Progenitor cell of endocrine pancreas (in vitro differentiated cells): ENCODE measurements at regions not wholly inside any gene's neighbourhood (a gene's known extent, or its start where the extent isn't known, plus 50 kb on each side); places are given as distances from the start of the nearest gene placed in this dataset.

ENCODE experiments used
- DNase-seq: peaks from one replicate; pipeline ENCODE4 v3.0.0; 2021; ENCODE audit warnings: low spot score; ENCODE audit not compliant: unreplicated experiment
- H3K27ac Mint-ChIP-seq: 2 replicates; pipeline ENCODE4 v1.8.0; 2021; ENCODE audit warnings: mild to moderate bottlenecking, moderate library complexity, mixed read lengths
- H3K27me3 Mint-ChIP-seq: 2 replicates; pipeline ENCODE4 v1.8.0; 2021; ENCODE audit warnings: mixed read lengths
- H3K36me3 Mint-ChIP-seq: 2 replicates; pipeline ENCODE4 v1.8.0; 2022; ENCODE audit warnings: mixed read lengths; ENCODE audit not compliant: insufficient read depth
- H3K4me1 Mint-ChIP-seq: 2 replicates; pipeline ENCODE4 v1.8.0; 2021; ENCODE audit warnings: low read depth, mixed read lengths
- H3K4me3 Mint-ChIP-seq: 2 replicates; pipeline ENCODE4 v1.8.0; 2021; ENCODE audit warnings: low read depth, mild to moderate bottlenecking, moderate library complexity, mixed read lengths
- H3K9me3 Mint-ChIP-seq: 2 replicates; pipeline ENCODE4 v1.8.0; 2021; ENCODE audit warnings: low read depth, mixed read lengths
- CTCF ChIP-seq: fragments of 200-600 bp; sonication (generic); IDR thresholded peaks from one replicate; pipeline ENCODE4 v1.5.0; 2021; ENCODE audit warnings: antibody characterized with exemption, mild to moderate bottlenecking; ENCODE audit not compliant: unreplicated experiment

- Mint-ChIP-seq H3K9me3 (no peaks in the 10 kb centered on the region), H3K27me3 (no peaks in the 10 kb centered on the region), H3K36me3 (no peaks in the 10 kb centered on the region), H3K27ac (no peak overlapping the region), H3K4me3 (no peak overlapping the region), H3K4me1 (peaks cover 17% of the 10 kb centered on the region)
- TF ChIP-seq CTCF = no peak
- DNase-seq = no peak
These were observed 267.7 kb downstream of the FGFR2 start for GRCh38 chr10:121330563-121330962.

GRCh38 chr10:121332353-121332752 lies 265.9 kb downstream of the FGFR2 start:
- no peaks in the 10 kb centered on the region for H3K36me3 Mint-ChIP-seq
- no peak for TF ChIP-seq CTCF
- H3K4me3 Mint-ChIP-seq = no peak overlapping the region
- H3K27me3 Mint-ChIP-seq = no peaks in the 10 kb centered on the region
- H3K9me3 Mint-ChIP-seq = no peaks in the 10 kb centered on the region
- H3K27ac Mint-ChIP-seq = no peak overlapping the region
- H3K4me1 Mint-ChIP-seq = peaks cover 25% of the 10 kb centered on the region
- no peak for DNase-seq

- Mint-ChIP-seq H3K4me3 (no peak overlapping the region), H3K27me3 (no peaks in the 10 kb centered on the region), H3K27ac (no peak overlapping the region), H3K4me1 (peaks cover 33% of the 10 kb centered on the region), H3K9me3 (no peaks in the 10 kb centered on the region), H3K36me3 (no peaks in the 10 kb centered on the region)
- DNase-seq = no peak
- TF ChIP-seq CTCF = no peak
These were observed 265.1 kb downstream of the FGFR2 start for GRCh38 chr10:121332829-121333765.

GRCh38 chr10:121335386-121335925 lies 262.8 kb downstream of the FGFR2 start:
- no peak for DNase-seq
- Mint-ChIP-seq H3K9me3 (no peaks in the 10 kb centered on the region), H3K4me3 (no peak overlapping the region), H3K4me1 (peaks cover 55% of the 10 kb centered on the region), H3K27me3 (no peaks in the 10 kb centered on the region), H3K36me3 (no peaks in the 10 kb centered on the region), H3K27ac (peak overlapping the region; percentile 54)
- TF ChIP-seq CTCF = no peak

GRCh38 chr10:121337427-121337826 lies 260.8 kb downstream of the FGFR2 start:
- Mint-ChIP-seq H3K9me3 (no peaks in the 10 kb centered on the region), H3K36me3 (no peaks in the 10 kb centered on the region), H3K4me3 (no peak overlapping the region), H3K27ac (peak overlapping the region; percentile 74), H3K4me1 (peaks cover 57% of the 10 kb centered on the region), H3K27me3 (no peaks in the 10 kb centered on the region)
- DNase-seq = no peak
- TF ChIP-seq CTCF = no peak
